ENCODE measurements at regions not wholly inside any gene's neighbourhood (a gene's known extent, or its start where the extent isn't known, plus 50 kb on each side); places are given as distances from the start of the nearest gene placed in this dataset.

DNA sequence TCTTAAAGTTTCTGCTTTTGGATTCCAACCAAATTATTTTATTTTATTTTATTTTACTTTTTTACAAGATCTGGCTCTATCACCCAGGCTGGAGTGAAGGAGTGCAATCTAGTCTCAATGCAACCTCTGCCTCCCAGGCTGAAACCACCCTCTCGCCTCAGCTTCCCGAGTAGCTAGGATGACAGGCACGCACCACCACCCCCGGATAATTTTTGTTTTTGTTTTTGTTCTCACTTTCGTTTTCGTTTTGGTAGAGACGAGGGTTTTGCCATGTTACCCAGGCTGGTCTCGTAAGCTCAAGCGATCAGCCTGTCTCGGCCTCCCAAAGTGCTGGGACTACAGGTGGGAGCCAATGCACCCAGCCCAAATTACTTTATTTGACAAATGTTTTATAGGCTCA, 219.8 kb downstream of the ETS1 start:
- no peak for DNase-seq (ENCODE audit: low read depth in 1 of 2, low spot score in 1 of 2)

GRCh38 chr11:128365044-128365443, 222.3 kb downstream of the ETS1 start:
- no peak for DNase-seq (ENCODE audit: low read depth in 1 of 2, low spot score in 1 of 2)

- no peak for DNase-seq (ENCODE audit: low read depth in 1 of 2, low spot score in 1 of 2)
Observed at GRCh38 chr11:128361451-128362020, 225.8 kb downstream of the ETS1 start.

GRCh38 chr11:128359515-128359914, 227.8 kb downstream of the ETS1 start:
- no peak for DNase-seq (ENCODE audit: low read depth in 1 of 2, low spot score in 1 of 2)

DNA sequence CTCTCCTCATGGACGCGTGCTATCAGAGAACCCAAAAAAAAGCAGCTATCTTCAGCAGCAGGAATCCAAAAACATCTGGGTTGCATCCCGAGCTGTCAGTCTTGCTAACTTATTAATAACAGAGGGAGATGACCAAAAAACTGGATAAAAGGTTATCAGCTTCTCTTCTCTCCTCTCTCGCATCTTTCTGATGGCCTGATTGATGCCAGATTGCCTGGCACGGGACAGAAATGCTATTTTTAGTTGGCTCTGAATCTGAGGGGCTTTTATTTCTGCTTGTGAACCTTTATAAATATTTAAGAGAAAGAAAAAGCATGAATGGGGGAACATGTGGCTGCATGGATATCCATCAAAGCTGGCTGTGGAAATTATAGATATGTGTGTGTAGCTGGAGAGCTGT, 230.3 kb downstream of the ETS1 start:
- no peak for DNase-seq (ENCODE audit: low read depth in 1 of 2, low spot score in 1 of 2)

- DNase-seq (ENCODE audit: low read depth in 1 of 2, low spot score in 1 of 2): no peak
Observed at GRCh38 chr11:128355558-128355957, 231.8 kb downstream of the ETS1 start.

- DNase-seq (ENCODE audit: low read depth in 1 of 2, low spot score in 1 of 2): no peak
Observed at GRCh38 chr11:128354476-128354875, 232.9 kb downstream of the ETS1 start.

- DNase-seq (ENCODE audit: low read depth in 1 of 2, low spot score in 1 of 2): no peak
Observed at GRCh38 chr11:128351168-128351567, 236.2 kb downstream of the ETS1 start.

DNA sequence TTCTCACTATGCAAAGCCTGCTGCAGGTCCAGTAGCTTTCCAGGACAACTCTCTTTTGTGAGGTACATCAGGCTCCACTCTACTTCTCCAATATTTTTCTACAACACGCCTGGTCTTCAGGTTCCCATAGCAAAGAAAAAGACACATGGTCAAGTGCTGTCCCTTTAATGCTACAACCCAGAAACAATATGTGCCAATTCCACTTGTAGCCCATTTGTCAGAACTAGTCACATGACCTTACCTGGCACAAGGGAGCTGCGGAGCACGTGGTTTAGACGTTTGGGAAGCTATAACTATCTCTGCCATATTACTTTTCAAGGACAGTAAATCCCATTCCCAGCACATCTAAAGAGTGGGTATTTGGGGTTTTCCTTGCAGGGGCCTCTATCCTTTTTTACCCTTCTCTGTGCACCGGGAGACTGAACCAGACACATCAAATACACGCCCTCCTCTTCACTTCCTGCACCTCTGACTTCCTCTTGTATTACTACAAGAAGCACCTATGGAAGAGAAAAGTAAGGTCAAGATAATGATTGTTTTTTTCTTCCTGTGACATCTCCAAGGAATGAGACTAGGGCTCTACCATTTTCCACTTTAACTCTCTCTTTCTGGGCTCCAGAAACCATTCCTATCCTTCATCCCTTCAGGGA, 237.6 kb downstream of the ETS1 start:
- DNase-seq (ENCODE audit: low read depth in 1 of 2, low spot score in 1 of 2): no peak

- peak in 1 of 2 donors; percentile 51 for DNase-seq (ENCODE audit: low read depth in 1 of 2, low spot score in 1 of 2)
Observed at GRCh38 chr11:128346804-128347203, 240.6 kb downstream of the ETS1 start.

GRCh38 chr11:128345316-128345715, 242.0 kb downstream of the ETS1 start:
- no peak for DNase-seq (ENCODE audit: low read depth in 1 of 2, low spot score in 1 of 2)

GRCh38 chr11:128343870-128344269, 243.5 kb downstream of the ETS1 start:
- no peak for DNase-seq (ENCODE audit: low read depth in 1 of 2, low spot score in 1 of 2)

GRCh38 chr11:128343135-128343514, 244.2 kb downstream of the ETS1 start:
- DNase-seq (ENCODE audit: low read depth in 1 of 2, low spot score in 1 of 2): no peak

DNA sequence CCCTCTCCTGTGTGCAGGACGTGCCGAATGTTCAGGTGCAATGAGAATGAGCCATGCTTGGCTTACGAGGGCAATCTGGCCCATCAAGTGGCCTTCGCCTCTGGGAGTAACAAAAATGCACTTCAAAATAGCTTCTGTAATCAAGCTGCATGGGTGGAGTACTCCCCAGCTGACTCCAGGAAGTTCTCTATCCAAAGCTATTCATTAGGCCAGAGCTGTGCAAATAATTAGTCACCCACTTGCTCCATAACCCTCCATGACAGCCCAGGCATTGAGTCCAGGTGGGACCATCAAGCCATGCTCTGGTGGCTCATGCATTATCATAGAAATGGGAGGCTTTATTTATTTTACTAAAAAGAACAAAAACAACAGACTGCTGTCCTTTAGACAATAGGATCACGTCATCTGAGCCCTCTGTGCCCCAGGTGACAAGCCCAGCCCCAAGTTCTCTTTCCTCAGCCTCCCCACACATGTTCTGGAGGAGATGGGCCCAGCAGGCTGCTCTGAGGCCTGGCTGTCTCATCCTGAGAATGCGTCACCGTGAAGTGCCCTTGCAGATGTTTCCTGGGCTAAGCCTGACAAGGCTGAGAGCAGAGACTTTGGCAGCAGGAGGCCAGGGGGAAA, 244.7 kb downstream of the ETS1 start:
- peak in 1 of 2 donors; percentile 66 for DNase-seq (ENCODE audit: low read depth in 1 of 2, low spot score in 1 of 2)

DNA sequence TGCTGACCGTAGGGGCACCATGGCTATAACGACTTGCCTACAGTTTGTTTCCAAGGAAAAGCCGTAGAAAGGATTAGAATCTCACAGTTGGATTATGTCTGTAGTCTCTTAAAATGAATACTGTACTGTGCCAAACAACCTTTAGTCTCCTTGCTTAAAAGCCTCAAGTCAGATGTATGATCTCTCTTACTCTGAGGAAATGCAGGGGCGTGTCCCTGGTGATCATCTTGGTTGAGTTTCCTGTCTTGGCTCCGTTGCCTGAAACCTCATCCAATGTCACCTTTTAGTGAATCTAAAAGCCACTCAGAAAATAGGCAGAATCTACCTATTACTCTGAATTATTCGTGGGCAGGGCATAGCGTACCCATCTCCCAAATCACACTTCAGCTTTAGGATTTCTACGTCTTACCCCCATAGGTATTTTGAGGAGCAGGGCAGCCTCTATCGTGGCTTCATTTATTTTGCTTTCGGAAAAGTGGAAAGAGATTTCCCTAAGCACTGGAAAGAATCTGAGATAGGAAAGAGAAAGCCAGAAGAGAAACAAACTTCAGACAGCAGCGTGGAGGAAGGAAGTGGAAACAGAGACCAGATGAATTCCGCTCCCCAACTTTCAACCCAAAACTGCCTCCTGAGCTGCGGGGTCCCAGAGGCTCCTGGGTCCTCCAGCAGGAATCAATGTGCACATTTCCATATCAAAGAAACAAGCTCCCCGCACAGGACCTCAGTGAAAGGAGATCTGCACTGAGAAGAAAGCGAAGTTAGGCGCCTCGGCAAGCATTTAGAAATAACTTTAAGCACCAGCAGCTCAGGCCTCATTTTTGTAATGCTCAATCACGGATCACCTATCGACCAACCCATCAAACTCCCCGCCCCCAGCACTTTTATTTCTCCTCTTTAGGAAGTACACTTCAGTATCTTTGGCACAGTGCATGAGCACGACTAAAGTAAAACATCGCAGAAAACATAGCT, 245.8 kb downstream of the ETS1 start:
- peak in 1 of 2 donors; percentile 51 for DNase-seq (ENCODE audit: low read depth in 1 of 2, low spot score in 1 of 2)

- no peak for DNase-seq (ENCODE audit: low read depth in 1 of 2, low spot score in 1 of 2)
Observed at GRCh38 chr11:128339792-128340191, 247.6 kb downstream of the ETS1 start.

DNA sequence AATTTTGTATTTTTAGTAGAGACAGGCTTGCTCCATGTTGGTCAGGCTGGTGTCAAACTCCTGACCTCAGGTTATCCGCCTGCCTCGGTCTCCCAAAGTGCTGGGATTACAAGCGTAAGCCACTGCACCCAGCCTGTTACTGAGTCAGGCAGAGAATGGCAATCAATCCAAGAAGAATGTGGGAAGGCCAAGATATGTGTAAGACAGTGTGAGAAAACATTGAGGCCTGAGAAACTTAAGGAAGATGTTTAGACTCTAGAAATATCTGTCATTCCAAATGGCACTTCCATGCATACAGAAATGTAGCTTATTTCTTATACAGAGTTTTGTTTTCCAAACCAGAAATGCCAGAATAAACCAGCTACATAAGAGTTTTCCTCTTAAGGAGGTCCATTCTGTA, 248.5 kb downstream of the ETS1 start:
- DNase-seq (ENCODE audit: low read depth in 1 of 2, low spot score in 1 of 2): no peak

DNA sequence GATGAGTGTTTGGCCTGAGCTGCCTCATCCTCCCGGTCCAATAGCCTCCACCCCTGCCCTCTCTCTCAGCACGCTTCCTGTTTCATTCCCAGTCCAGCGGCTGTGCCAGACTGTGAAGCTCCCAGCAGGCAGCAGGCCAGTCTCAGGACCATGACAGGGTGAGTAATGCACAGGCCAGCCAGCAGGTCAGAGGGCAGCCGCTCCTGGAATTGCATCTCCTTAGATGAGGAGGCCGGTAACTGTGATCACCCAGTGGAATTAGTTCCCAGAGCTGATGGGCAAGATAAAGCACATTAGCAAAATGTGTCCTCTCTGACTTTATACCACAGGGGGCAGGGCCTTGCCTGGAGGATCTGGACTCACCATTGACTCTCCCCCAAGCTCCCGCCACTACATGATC, 251.2 kb downstream of the ETS1 start:
- no peak for DNase-seq (ENCODE audit: low read depth in 1 of 2, low spot score in 1 of 2)

GRCh38 chr11:128335729-128336128, 251.6 kb downstream of the ETS1 start:
- DNase-seq (ENCODE audit: low read depth in 1 of 2, low spot score in 1 of 2): no peak

- DNase-seq (ENCODE audit: low read depth in 1 of 2, low spot score in 1 of 2): no peak
Observed at GRCh38 chr11:128334311-128335044, 252.9 kb downstream of the ETS1 start.

- DNase-seq (ENCODE audit: low read depth in 1 of 2, low spot score in 1 of 2): no peak
Observed at GRCh38 chr11:128331317-128331716, 256.0 kb downstream of the ETS1 start.

All from activated CD4-positive, alpha-beta T cell treated with anti-CD3 and anti-CD28 coated beads, Interleukin-2, amount 50 U/mL, for 24 hours (primary cell).